Common myeloid progenitor, CD34-positive (primary cell): ENCODE measurements at regions not wholly inside any gene's neighbourhood (a gene's known extent, or its start where the extent isn't known, plus 50 kb on each side); places are given as distances from the start of the nearest gene placed in this dataset.

Experiments
- CTCF ChIA-PET: fragments of 350-600 bp; sonication (Branson Sonifier 250); formaldehyde crosslinking; loops from one replicate; lab custom pipeline; 2021; ENCODE audit warnings: antibody characterized with exemption; lab: Charles Lee
- POLR2A ChIA-PET: fragments of 350-600 bp; sonication (Branson Sonifier 250); formaldehyde crosslinking; loops from one replicate; lab custom pipeline; 2021; ENCODE audit warnings: antibody characterized with exemption; lab: Charles Lee
- DNase-seq, 3 donors: peaks; one replicate each; pipeline versions ENCODE4 v3.0.0 to v3.0.0-alpha.2; 2013
- H3K27ac ChIP-seq, 2 experiments: 1 replicate in 1 of 2; 2 replicates in 1 of 2; pipeline ENCODE4 v1.7.0; 2013; ENCODE audit warnings: inconsistent platforms in 2 of 2, low read length in 2 of 2, mild to moderate bottlenecking in 2 of 2, low read depth in 1 of 2, moderate library complexity in 1 of 2; ENCODE audit not compliant: severe bottlenecking in 2 of 2, insufficient read depth in 1 of 2, poor library complexity in 1 of 2
- H3K27me3 ChIP-seq, 5 experiments: replicated peaks in 2 of 5; 1 replicate in 3 of 5; 2 replicates in 2 of 5; pipeline versions ENCODE4 v1.6.1 to v1.7.0; 2013; ENCODE audit warnings: low read length in 4 of 5, mild to moderate bottlenecking in 2 of 5, moderate library complexity in 2 of 5, inconsistent platforms in 1 of 5; ENCODE audit not compliant: insufficient read depth in 5 of 5, control insufficient read depth in 4 of 5
- H3K36me3 ChIP-seq, 4 experiments: 1 replicate in 2 of 4; 2 replicates in 2 of 4; pipeline versions ENCODE4 v1.6.1 to v1.7.0; 2013; ENCODE audit warnings: low read length in 3 of 4, control low read depth in 1 of 4, mild to moderate bottlenecking in 1 of 4; ENCODE audit not compliant: control insufficient read depth in 4 of 4, insufficient read depth in 4 of 4
- H3K4me1 ChIP-seq, 4 experiments: 1 replicate in 3 of 4; 2 replicates in 1 of 4; pipeline versions ENCODE4 v1.6.1 to v1.7.1; 2013; ENCODE audit warnings: low read length in 3 of 4, mild to moderate bottlenecking in 3 of 4, control low read depth in 1 of 4, inconsistent platforms in 1 of 4, moderate library complexity in 1 of 4; ENCODE audit not compliant: control insufficient read depth in 4 of 4, insufficient read depth in 4 of 4; ENCODE audit errors: control extremely low read depth in 1 of 4
- H3K4me3 ChIP-seq, 7 experiments: 1 replicate in 4 of 7; 2 replicates in 3 of 7; pipeline versions ENCODE4 v1.5.1 to v1.7.0; 2013; ENCODE audit warnings: mild to moderate bottlenecking in 7 of 7, low read length in 6 of 7, moderate library complexity in 6 of 7, inconsistent platforms in 2 of 7, low read depth in 2 of 7, control low read depth in 1 of 7; ENCODE audit not compliant: insufficient read depth in 4 of 7, control insufficient read depth in 1 of 7; ENCODE audit errors: extremely low read depth in 1 of 7
- H3K9me3 ChIP-seq, 5 experiments: 1 replicate in 4 of 5; 2 replicates in 1 of 5; pipeline versions ENCODE4 v1.6.1 to v1.7.1; 2013; ENCODE audit warnings: low read length in 4 of 5, mild to moderate bottlenecking in 2 of 5, inconsistent platforms in 1 of 5, low read depth in 1 of 5, moderate library complexity in 1 of 5; ENCODE audit not compliant: control insufficient read depth in 4 of 5, insufficient read depth in 2 of 5; ENCODE audit errors: control extremely low read depth in 1 of 5
- WGBS: methylation state at CpG from one replicate; pipeline ENCODE4 v1.1.5; 2013; ENCODE audit not compliant: insufficient coverage; 5-methylcytosine and 5-hydroxymethylcytosine counted together

DNA sequence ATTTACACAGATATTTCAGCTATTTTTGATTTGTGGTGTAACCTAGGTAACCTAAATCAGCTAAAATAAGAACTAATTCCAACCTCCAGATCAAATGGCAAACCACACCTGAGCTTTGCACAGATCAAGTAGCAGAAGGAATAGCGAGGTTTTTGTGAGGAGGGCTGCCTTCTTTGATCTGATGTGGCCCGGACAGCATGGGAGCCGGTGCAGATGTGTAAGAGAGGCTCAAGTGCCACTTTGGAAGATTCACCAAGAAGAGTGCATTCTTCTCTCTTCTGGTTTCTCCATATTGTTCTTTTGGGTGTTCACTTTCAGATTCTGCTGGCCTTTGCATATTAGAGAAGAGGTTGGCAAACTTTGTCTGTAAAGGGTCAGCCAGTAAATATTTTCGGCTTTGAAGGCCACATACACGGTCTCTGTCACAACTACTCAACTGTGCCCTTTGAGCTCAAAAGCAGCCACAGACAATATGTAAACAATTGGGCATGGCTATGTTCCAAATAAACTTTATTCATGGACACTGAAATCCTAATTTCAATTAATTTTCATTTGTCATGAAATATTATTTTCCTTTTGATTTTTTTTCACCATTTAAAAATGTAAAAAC is 78.9 kb upstream of the FAM9C start:
- H3K27ac ChIP-seq = no peak overlapping the region
- H3K36me3 ChIP-seq = no peaks in the 10 kb centered on the region
- H3K27me3 ChIP-seq = peaks cover 0 to 3% (median 0%) of the 10 kb centered on the region in 5 experiments
- H3K4me3 ChIP-seq = no peak overlapping the region
- 79% methylated on average over 5 of the region's 5 CpGs for WGBS
- ChIA-PET POLR2A (interaction anchor here (1.0 kb wide), 1 partner anchor 36 kb away, joined by 3 read pairs; no protein-coding TSS in a partner anchor), CTCF (interaction anchor here (1.5 to 2.0 kb wide), 2 partner anchors 29 to 32 kb away, joined by 4 read pairs; no protein-coding TSS in a partner anchor)
- no peak for DNase-seq
- peaks cover 0 to 3% (median under 1%) of the 10 kb centered on the region in 5 experiments for H3K9me3 ChIP-seq
- peaks cover 11 to 26% (median 16%) of the 10 kb centered on the region in 4 experiments for H3K4me1 ChIP-seq

DNA sequence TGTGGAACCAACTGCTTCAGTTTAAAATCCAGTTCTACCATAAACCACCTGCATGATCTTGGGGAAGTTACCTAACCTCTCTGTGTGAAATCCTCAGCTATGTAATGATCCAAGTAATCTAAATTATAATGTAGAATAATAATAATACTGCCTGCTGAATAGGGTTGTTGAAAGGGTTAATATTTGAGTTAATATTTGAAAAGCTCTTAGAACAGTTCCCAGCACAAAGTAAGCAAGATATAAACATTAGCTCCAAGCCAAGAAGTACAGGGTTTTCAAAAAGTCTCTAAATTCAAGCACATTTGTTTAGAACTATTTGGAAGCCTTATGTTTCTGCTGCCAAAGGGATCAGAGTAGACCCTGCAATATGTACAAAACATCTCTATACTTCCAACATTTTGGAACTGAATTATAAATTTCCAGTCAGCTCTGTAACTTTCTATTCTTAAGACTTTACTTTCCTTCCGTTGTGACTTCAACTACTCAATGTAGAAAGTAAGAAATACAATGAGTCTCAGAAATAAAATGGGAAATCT is 76.7 kb upstream of the FAM9C start:
- peaks cover 11 to 24% (median 12%) of the 10 kb centered on the region in 4 experiments for H3K4me1 ChIP-seq
- WGBS = no CpG with 5 or more reads among the region's 1 CpG
- H3K36me3 ChIP-seq = no peaks in the 10 kb centered on the region
- DNase-seq = no peak
- H3K27me3 ChIP-seq = peaks cover 0 to 3% (median 0%) of the 10 kb centered on the region in 5 experiments
- H3K4me3 ChIP-seq = no peak overlapping the region
- CTCF ChIA-PET = no interaction called here
- no peak overlapping the region for H3K27ac ChIP-seq
- POLR2A ChIA-PET = interaction anchor here (0.6 kb wide), 1 partner anchor 307 kb away, joined by 3 read pairs; no protein-coding TSS in a partner anchor
- H3K9me3 ChIP-seq = peaks cover 0 to 12% (median 2%) of the 10 kb centered on the region in 5 experiments

DNA sequence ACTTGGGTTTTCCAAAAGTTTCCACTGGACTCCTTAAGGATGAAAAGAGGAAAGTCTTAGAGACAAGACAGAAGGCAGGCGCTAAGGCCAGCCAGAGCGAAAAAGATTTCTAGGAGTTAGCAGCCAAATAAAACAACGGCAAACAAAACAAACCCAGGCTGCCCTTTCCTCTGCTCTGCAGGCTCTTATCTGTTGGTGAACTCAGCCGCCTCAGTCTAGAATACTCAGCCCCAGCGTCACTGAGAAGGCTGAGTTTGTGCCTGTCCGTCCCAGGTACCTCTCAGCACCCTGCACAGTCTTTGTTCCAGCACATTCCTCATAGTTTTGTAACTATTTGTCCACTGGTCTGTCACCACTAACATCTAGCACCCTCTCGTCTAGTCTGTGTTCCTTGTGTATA is 75.6 kb upstream of the FAM9C start:
- 84% methylated on average over 6 of the region's 7 CpGs for WGBS
- no peak for DNase-seq
- H3K4me3 ChIP-seq = no peak overlapping the region
- POLR2A ChIA-PET = no interaction called here
- H3K27me3 ChIP-seq = peaks cover 0 to 3% (median 0%) of the 10 kb centered on the region in 5 experiments
- CTCF ChIA-PET = interaction anchor here (1.0 kb wide), 1 partner anchor 33 kb away, joined by 3 read pairs; no protein-coding TSS in a partner anchor
- H3K9me3 ChIP-seq = peaks cover 0 to 16% (median 2%) of the 10 kb centered on the region in 5 experiments
- no peaks in the 10 kb centered on the region for H3K36me3 ChIP-seq
- no peak overlapping the region for H3K27ac ChIP-seq
- H3K4me1 ChIP-seq = peaks cover 7 to 20% (median 11%) of the 10 kb centered on the region in 4 experiments

DNA sequence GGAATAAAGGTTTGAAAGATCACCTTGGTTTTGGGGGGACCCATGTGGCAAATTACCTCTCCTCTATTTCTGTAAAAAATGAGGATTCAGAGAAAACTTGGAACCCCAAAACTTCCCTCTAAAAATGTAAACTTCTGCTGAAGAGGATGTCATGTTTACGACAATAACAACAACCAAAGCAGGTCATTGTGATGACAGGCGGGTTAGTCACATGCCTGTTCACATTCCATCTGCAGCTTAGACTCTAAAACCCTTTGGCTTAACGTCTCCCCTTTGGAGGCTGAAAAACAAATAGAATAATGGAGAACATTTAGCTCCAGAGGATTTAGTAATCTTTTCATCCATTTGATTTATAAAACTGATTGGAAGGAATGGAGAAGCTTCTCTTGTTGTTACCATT is 75.0 kb upstream of the FAM9C start:
- Histone ChIP-seq H3K4me1 (peaks cover 4 to 14% (median 7%) of the 10 kb centered on the region in 4 experiments), H3K4me3 (no peak overlapping the region), H3K9me3 (peaks cover 0 to 18% (median 2%) of the 10 kb centered on the region in 5 experiments), H3K27me3 (peaks cover 0 to 3% (median 0%) of the 10 kb centered on the region in 5 experiments), H3K27ac (no peak overlapping the region), H3K36me3 (no peaks in the 10 kb centered on the region)
- ChIA-PET POLR2A (no interaction called here), CTCF (interaction anchor here (1.0 kb wide), 1 partner anchor 33 kb away, joined by 3 read pairs; no protein-coding TSS in a partner anchor)
- no peak for DNase-seq
- 100% methylated on average over 2 of the region's 3 CpGs for WGBS

DNA sequence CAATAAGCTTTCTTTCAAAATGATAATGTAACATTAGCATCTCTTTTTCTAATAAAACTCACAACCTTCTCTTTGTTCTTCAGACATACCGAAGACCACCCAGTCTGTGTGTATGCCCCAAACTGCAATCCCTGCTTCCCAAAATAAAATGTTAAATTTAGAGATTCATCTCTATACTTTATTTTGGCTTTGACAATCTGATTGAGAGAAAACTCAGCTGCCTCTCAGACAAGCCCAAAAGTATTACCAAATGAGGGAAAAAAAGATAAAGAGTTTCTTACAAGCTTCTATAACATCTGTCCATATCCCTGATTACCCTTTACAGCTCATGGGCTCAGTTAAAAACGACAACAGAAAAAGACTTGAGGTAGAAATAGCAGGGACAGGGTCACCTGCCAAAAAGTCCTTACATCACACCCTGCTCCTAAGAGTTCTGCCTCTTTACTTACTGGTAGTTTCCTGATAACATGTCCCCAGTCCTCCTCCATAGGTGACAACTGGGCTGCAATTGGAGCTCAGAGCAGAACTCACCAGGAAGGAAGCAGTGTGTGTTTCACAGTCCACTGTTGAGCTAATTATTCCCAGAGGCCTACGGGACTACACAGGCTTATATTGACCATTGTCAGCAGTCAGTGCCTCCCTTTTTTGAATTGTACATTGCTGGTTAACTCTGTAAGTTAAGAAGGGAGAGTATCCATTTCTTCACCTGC is 70.9 kb upstream of the FAM9C start:
- H3K36me3 ChIP-seq = no peaks in the 10 kb centered on the region
- no peaks in the 10 kb centered on the region for H3K4me1 ChIP-seq
- POLR2A ChIA-PET = no interaction called here
- no peak for DNase-seq
- H3K9me3 ChIP-seq = peaks cover 0 to 18% (median 2%) of the 10 kb centered on the region in 5 experiments
- no peak overlapping the region for H3K4me3 ChIP-seq
- H3K27ac ChIP-seq = no peak overlapping the region
- peaks cover 0 to 3% (median 0%) of the 10 kb centered on the region in 5 experiments for H3K27me3 ChIP-seq
- WGBS = 100% methylated on average over 1 of the region's 3 CpGs
- CTCF ChIA-PET = interaction anchor here (1.2 kb wide), 1 partner anchor 16 kb away, joined by 4 read pairs; no protein-coding TSS in a partner anchor

DNA sequence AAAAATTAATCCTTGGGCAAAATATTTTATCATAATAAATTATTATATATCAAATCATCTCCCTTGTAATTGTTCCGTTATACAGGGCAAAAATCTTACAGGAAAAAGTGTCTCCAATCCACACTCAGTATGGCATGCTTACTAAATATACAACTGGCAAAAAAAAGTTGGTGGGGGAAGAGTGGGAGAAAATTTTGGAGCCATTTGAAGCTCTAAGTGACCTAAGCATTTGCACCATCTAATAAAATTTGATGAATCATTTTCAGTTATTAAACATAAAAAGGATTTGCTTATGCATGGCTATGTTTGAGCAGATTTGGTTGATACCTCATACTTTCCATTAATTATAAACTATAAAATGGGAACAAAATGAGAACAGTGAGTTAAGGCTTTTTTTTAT is 68.1 kb upstream of the FAM9C start:
- ChIA-PET CTCF (no interaction called here), POLR2A (no interaction called here)
- no peak for DNase-seq
- Histone ChIP-seq H3K36me3 (no peaks in the 10 kb centered on the region), H3K4me1 (no peaks in the 10 kb centered on the region), H3K27ac (no peak overlapping the region), H3K9me3 (peaks cover 0 to 9% (median under 1%) of the 10 kb centered on the region in 5 experiments), H3K4me3 (no peak overlapping the region), H3K27me3 (no peaks in the 10 kb centered on the region)
- no CpG with 5 or more reads among the region's 1 CpG for WGBS
